Right atrium auricular region (tissue), 2 donors: ENCODE measurements at regions not wholly inside any gene's neighbourhood (a gene's known extent, or its start where the extent isn't known, plus 50 kb on each side); places are given as distances from the start of the nearest gene placed in this dataset.
"Not testable (repeated sequence)": the region's sequence is repeated elsewhere in the genome, so short reads cannot be mapped to it uniquely, and the experiment has no call there.

Experiments used
- DNase-seq: peaks from one replicate; pipeline ENCODE4 v3.0.0-alpha.2; 2019; ENCODE audit warnings: low spot score
- H3K27ac ChIP-seq, 2 donors: fragments of 200-600 bp; sonication (generic); 1 replicate in 1 of 2; 2 replicates in 1 of 2; pipeline ENCODE4 v1.5.1; 2016 to 2019
- H3K27me3 ChIP-seq, 2 donors: fragments of 200-600 bp; sonication (generic); one replicate each; pipeline versions ENCODE4 v1.5.1 to v1.6.0; 2017 to 2019
- H3K36me3 ChIP-seq: fragments of 200-600 bp; sonication (generic); one replicate; pipeline ENCODE4 v1.5.1; 2016
- H3K4me1 ChIP-seq, 2 donors: fragments of 200-600 bp; sonication (generic); one replicate each; pipeline versions ENCODE4 v1.5.1 to v1.6.0; 2017 to 2019
- H3K4me3 ChIP-seq, 2 donors: fragments of 200-600 bp; sonication (generic); 1 replicate in 1 of 2; 2 replicates in 1 of 2; pipeline ENCODE4 v1.5.1; 2017 to 2019; ENCODE audit warnings: mild to moderate bottlenecking in 1 of 2, moderate library complexity in 1 of 2
- H3K9me3 ChIP-seq, 2 donors: fragments of 200-600 bp; sonication (generic); one replicate each; pipeline ENCODE4 v1.5.1; 2019
- TF ChIP-seq, protein P1 (sequence below), 2 donors: fragments of 200-600 bp; sonication (generic); IDR thresholded peaks; one replicate each; pipeline ENCODE4 v1.5.1; 2019; ENCODE audit warnings: antibody characterized with exemption in 2 of 2

DNA sequence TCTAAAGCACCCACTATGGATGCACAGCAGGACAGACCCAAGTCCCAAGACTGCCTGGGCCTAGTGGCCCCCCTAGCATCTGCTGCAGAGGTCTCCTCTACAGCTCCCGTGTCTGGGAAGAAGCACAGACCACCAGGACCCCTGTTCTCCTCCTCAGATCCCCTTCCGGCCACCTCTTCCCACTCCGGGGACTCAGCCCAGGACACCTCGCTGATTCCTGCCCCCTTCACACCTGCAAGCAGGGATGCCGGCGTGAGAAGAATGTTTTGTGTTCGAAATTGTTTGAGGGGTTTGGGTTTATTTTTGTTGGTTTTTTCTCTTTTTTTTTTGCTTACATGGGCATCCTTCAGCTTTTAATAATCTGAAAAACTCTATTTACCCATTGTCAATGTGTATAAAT lies 150.3 kb upstream of the C1QTNF3 start:
- not testable (repeated sequence) for H3K4me1 ChIP-seq, H3K9me3 ChIP-seq, H3K4me3 ChIP-seq, H3K36me3 ChIP-seq, H3K27ac ChIP-seq, H3K27me3 ChIP-seq
- peak; percentile 59 for DNase-seq

DNA sequence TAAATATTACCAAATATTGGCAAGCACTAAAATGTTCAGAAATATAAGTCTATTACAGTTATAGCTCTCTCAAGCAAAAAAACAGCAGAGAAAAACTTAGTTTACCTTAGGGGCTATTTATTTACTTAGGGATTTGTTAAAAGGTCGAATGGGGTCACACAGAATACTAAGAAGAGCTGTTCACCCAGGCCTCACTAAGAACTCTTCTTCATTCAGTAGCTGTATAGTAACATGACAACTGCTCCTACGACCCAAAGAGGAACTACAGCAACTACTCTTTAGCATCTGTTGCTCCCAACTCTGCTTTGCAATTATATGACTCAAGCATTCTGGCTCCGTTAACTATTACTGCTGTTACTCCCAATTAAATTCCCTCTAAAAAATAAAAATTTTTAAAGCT lies 150.8 kb upstream of the C1QTNF3 start:
- not testable (repeated sequence) for DNase-seq, H3K36me3 ChIP-seq, H3K9me3 ChIP-seq, H3K27me3 ChIP-seq, H3K4me3 ChIP-seq, H3K4me1 ChIP-seq, H3K27ac ChIP-seq

DNA sequence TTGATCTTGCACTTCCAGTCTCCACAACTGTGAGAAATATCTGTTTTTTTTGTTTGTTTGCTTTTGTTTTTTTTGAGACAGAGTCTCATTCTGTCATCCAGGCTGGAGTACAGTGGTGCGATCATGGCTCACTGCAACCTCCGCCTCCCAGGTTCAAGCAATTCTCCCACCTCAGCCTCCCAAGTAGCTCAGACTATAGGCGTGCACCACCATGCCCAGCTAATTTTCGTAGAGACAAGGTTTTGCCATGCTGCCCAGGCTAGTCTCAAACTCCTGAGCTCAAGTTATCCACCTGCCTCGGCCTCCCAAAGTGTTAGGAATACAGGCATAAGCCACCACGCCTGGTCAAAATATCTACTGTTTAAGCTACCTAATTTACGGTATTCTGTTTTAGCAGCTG lies 153.1 kb upstream of the C1QTNF3 start:
- H3K9me3 ChIP-seq, H3K4me3 ChIP-seq, H3K4me1 ChIP-seq, DNase-seq, H3K27me3 ChIP-seq, H3K36me3 ChIP-seq, H3K27ac ChIP-seq: not testable (repeated sequence)

DNA sequence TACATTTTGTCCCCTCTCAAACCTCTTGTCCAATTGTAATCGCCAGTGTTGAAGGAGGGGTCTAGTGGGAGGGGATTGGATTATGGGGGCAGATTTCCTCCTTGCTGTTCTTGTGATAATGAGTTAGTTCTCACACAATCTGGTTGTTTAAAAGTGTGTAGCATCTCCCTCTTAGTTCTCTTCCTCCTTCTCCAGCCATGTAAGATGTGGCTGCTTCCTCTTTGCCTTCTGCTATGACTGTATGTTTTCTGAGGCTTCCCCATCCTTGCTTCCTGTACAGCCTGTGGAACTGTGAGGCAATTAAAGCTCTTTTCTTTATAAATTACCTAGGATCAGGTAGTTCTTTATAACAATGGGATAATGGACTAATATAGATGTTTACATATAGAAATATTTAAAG lies 162.3 kb upstream of the C1QTNF3 start:
- H3K27me3 ChIP-seq, DNase-seq, H3K4me1 ChIP-seq, H3K27ac ChIP-seq, H3K9me3 ChIP-seq, H3K4me3 ChIP-seq, H3K36me3 ChIP-seq: not testable (repeated sequence)

DNA sequence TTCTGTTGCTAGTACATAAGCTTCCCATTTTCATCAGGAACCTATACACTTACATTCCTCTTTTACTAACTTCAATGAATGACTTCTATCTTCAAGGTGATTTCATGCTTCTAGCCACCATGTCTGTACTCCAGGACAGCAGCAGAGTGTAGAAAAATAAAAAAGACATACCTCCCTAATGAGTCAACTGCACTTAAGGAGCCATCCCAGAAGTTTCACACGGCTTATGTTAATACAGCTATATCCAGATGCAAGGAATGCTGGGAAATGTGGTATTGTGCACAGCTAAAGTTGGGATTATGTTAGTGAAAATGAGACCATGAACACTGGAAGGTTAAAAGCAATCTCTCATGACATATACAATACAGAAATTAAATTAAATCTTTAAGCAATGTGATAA lies 174.4 kb upstream of the C1QTNF3 start:
- not testable (repeated sequence) for H3K9me3 ChIP-seq, H3K27ac ChIP-seq

DNA sequence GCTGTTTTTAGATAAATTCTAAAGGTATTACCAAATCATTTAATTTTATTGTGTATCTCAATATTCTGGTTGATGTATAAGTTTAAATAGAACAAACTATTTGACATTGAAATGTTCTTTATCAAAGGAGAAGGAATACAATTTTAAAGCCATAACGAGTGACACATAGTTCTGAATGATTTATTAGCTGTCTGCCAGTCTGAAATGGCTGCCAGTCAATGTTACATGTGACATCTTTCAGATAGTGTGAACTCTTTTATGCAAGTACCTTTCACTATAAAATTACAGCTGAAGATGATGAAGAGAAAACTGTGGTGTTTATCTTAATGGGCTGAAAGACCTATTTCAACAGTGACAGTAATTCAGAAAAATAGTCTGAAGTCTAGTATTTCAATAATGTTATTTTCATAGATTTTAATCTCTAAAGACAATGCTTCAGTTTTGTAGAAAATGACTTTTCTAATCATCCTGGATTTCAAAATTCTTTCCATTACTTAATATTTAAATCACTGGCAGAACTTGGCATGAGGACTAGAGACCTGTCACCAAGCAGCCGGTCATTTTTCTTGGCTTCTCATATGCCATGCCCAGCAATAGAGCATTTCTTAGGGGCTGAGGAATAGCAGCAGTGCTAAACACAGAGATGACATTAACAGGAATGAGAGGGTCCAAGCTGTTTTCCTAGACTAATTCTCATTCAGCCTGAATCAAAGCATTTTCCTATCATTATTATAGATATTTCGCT lies 178.5 kb upstream of the C1QTNF3 start:
- not testable (repeated sequence) for H3K27me3 ChIP-seq, H3K4me3 ChIP-seq, H3K4me1 ChIP-seq, H3K36me3 ChIP-seq, H3K27ac ChIP-seq, H3K9me3 ChIP-seq, DNase-seq

More for the DNA sequence above, 174.4 kb upstream of the C1QTNF3 start:
- not testable (repeated sequence) for H3K27me3 ChIP-seq, H3K4me3 ChIP-seq, DNase-seq, H3K36me3 ChIP-seq, H3K4me1 ChIP-seq

DNA sequence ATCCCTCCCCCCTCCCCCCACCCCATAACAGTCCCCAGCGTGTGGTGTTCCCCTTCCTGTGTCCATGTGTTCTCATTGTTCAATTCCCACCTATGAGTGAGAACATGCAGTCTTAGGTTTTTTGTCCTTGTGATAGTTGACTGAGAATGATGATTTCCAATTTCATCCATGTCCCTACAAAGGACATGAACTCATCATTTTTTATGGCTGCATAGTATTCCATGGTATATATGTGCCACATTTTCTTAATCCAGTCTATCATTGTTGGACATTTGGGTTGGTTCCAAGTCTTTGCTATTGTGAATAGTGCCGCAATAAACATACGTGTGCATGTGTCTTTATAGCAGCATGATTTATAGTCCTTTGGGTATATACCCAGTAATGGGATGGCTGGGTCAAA lies 180.1 kb upstream of the C1QTNF3 start:
- not testable (repeated sequence) for DNase-seq, H3K4me3 ChIP-seq, H3K36me3 ChIP-seq, H3K9me3 ChIP-seq, H3K4me1 ChIP-seq, H3K27ac ChIP-seq, H3K27me3 ChIP-seq

DNA sequence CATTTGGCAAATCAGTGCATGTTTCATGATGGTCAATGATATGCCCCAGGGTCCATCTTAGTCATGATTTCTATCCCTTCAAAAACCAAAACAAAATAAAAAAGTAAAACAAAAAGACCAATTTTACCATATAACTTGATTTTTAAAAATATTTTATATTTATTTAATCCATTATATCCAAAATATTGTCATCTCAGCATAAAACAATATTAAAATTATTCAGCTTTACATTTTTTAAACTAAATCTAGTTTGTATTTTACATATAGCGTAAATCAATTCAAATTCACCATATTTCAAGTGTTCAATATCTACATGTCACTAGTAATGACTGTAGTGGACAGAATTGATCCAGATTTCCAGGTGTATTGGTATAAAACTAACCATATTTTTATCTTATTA lies 187.4 kb upstream of the C1QTNF3 start:
- H3K36me3 ChIP-seq, H3K27ac ChIP-seq, H3K4me1 ChIP-seq, H3K27me3 ChIP-seq, H3K4me3 ChIP-seq, H3K9me3 ChIP-seq, DNase-seq: not testable (repeated sequence)

DNA sequence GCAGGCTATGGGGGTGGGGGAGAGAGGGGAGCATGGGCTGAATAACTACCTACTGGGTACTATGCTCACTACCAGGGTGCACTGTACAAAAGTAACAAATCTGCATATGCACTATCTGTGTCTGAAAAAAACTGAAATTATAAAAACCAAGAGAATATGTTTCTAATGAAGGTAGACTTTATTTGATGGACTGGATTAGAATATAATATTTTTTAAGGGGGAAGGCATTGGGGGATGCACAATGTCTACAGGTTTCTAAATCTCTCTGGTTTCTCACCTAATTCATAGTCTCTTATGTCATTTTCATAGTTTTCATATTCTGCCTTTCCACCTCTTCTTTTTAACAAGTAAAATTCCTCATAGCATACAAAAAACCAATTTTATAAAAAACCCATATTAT lies 200.8 kb upstream of the C1QTNF3 start:
- H3K9me3 ChIP-seq, H3K36me3 ChIP-seq, DNase-seq, H3K4me1 ChIP-seq, H3K27me3 ChIP-seq: not testable (repeated sequence)
- Histone ChIP-seq H3K27ac (peak overlapping the region; percentile 86 to 91), H3K4me3 (peak overlapping the region in 1 of 2 donors; percentile 63)

DNA sequence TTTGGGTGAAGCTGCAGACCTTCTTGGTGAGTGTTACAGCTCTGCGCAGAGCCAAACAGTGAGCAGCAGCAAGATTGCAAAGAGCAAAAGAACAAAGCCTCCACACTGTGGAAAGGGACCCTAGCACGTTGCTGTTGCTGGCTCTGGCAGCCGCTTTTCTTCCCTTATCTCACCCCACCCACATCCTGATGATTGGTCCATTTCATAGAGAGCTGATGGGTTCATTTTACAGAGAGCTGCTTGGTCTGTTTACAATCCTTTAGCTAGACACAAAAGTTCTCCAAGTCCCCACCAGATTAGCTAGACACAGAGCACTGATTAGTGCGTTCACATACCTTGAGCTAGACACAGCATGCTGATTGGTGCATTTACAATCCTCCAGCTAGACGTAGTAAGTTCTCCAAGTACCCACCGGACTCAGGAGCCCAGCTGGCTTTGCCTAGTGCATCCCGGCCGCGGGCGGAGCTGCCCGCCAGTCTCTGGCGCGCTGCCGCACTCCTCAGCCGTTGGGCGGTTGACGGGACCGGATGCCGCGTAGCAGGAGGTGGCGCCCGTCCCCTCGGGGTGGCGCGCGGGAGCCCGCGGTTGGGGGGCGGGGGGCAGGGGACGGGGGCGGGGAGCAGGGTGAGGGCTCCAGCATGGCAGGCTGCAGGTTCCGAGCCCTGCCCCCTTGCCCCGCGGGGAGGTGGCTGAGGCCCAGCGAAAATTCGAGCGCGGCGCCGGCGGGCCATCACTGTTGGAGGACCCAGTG lies 201.4 kb upstream of the C1QTNF3 start:
- not testable (repeated sequence) for H3K4me1 ChIP-seq, H3K27me3 ChIP-seq, H3K9me3 ChIP-seq, H3K36me3 ChIP-seq
- peak overlapping the region; percentile 86 to 91 for H3K27ac ChIP-seq
- TF ChIP-seq, protein P1, sequence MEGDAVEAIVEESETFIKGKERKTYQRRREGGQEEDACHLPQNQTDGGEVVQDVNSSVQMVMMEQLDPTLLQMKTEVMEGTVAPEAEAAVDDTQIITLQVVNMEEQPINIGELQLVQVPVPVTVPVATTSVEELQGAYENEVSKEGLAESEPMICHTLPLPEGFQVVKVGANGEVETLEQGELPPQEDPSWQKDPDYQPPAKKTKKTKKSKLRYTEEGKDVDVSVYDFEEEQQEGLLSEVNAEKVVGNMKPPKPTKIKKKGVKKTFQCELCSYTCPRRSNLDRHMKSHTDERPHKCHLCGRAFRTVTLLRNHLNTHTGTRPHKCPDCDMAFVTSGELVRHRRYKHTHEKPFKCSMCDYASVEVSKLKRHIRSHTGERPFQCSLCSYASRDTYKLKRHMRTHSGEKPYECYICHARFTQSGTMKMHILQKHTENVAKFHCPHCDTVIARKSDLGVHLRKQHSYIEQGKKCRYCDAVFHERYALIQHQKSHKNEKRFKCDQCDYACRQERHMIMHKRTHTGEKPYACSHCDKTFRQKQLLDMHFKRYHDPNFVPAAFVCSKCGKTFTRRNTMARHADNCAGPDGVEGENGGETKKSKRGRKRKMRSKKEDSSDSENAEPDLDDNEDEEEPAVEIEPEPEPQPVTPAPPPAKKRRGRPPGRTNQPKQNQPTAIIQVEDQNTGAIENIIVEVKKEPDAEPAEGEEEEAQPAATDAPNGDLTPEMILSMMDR (IDR thresholded peaks at IDR 0.05): peak in 1 of 2 donors; percentile 19
- DNase-seq: peak; percentile 61
- H3K4me3 ChIP-seq: peak overlapping the region; percentile 54 to 63

DNA sequence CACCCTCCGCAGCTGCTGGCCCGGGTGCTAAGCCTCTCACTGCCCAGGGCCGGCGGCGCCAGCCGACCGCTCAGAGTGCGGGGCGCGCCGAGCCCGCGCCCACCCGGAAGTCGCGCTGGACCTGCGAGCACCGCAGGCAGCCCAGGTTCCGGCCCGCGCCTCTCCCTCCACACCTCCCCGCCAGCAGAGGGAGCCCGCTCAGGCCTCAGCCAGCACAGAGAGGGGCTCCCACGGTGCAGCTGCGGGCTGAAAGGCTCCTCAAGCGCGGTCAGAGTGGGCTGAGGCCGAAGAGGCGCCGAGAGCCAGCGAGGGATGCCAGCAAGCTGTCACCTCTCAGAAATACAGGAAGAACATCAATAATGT lies 202.0 kb upstream of the C1QTNF3 start:
- H3K27ac ChIP-seq: peak overlapping the region; percentile 86 to 91
- not testable (repeated sequence) for H3K9me3 ChIP-seq, DNase-seq, H3K36me3 ChIP-seq, H3K4me1 ChIP-seq, H3K27me3 ChIP-seq
- H3K4me3 ChIP-seq: peak overlapping the region; percentile 54 to 63

DNA sequence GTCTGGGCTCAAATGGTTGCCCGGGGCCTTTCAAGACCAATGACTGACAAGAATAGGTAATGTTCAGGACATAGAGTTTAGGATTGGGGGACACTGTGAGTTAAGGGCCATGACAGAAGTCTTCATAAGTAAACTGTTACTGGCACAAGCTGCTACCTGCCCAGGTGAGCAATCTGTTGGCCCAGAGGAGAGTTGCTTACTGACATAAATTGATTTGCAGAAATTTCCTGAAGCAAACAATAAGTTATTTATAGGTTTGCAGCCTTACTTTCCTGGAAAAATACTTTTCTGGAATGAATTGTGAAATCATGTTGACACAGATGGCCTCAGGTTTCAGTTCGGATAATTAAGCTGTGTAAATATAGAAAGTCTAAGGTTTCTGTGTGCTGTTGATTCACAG lies 202.8 kb upstream of the C1QTNF3 start:
- H3K27ac ChIP-seq, DNase-seq, H3K4me1 ChIP-seq, H3K27me3 ChIP-seq, H3K36me3 ChIP-seq, H3K9me3 ChIP-seq, H3K4me3 ChIP-seq: not testable (repeated sequence)

DNA sequence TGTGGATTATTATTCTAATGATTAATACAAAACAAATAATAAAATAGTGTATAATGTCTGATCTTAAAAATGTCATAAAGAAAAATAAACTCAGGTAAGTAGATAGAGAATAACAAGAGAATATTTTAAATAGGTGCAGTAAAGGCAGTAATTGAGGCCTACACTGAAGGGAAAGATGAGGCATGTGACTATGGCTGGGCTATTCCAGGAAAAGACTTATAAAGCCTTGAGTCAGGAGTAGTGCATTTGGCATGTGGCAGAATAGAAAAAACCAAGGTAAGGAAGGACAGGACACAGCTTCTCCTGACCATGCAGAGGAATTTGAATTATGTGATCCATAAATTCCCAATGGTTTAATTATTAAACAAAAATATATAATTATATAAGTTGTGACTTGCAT lies 215.6 kb upstream of the C1QTNF3 start:
- not testable (repeated sequence) for H3K4me3 ChIP-seq, H3K36me3 ChIP-seq, H3K9me3 ChIP-seq, H3K27me3 ChIP-seq, H3K27ac ChIP-seq, DNase-seq, H3K4me1 ChIP-seq

DNA sequence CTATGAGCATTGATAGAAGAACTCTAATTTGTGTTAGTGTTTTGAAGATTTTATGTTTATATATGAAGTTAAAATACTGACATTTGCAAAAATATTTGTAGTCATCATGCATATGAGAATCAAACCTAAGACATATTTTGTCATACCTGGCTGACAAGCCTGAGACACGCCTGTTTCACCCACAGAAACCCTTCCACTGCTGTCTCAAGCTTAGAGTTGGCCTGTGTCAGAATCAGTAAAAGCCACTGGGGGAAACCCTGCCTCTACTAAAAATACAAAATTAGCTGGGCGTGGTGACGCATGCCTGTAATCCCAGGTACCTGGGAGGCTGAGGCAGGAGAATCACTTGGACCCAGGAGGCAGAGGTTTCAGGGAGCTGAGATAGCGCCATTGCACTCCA lies 218.0 kb upstream of the C1QTNF3 start:
- H3K4me3 ChIP-seq, H3K27me3 ChIP-seq, H3K36me3 ChIP-seq, H3K4me1 ChIP-seq, DNase-seq, H3K27ac ChIP-seq, H3K9me3 ChIP-seq: not testable (repeated sequence)
